ENCODE measurements at regions not wholly inside any gene's neighbourhood (a gene's known extent, or its start where the extent isn't known, plus 50 kb on each side); places are given as distances from the start of the nearest gene placed in this dataset.

- TF ChIP-seq POLR2AphosphoS5 (IDR thresholded peaks at IDR 0.05; ENCODE audit: low read depth, low read length) (no peak), POU2F2 (IDR thresholded peaks at IDR 0.05; ENCODE audit: low read depth, low read length) (no peak), POLR2A (IDR thresholded peaks at IDR 0.05; ENCODE audit: low read depth, low read length) (no peak), TAF1 (IDR thresholded peaks at IDR 0.05; ENCODE audit: low read depth, low read length) (no peak)
Observed at GRCh38 chr10:29722777-29723176, 88.0 kb upstream of the SVIL start.

Measured in GM12891 (cell line).